Fibroblast of peridontal ligament (primary cell): ENCODE measurements at regions not wholly inside any gene's neighbourhood (a gene's known extent, or its start where the extent isn't known, plus 50 kb on each side); places are given as distances from the start of the nearest gene placed in this dataset.

Source experiments
- DNase-seq: peaks from one replicate; pipeline ENCODE4 v3.0.0-alpha.2; 2010; ENCODE audit errors: extremely low read depth

GRCh38 chr1:38418195-38419030, 371.8 kb upstream of the POU3F1 start:
- no peak for DNase-seq

DNA sequence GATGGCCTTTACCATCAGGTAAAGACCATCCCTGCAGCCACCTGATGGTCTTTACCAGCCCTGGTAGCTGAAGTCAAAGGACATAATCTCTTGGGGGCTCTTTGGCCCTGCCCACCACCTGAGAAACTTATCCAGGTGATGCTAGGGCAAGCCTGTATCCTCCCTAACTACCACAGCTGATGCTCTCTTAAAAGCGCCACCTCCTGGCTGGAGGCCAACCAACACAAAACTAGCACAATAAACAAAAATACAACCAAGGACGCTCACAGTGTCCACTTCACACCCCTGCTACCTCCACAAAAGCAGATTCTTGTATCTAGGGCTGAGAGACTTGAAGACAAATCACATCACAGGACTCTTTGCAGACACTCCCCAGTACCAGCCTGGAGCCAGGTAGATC, 357.1 kb upstream of the POU3F1 start:
- no peak for DNase-seq

- DNase-seq: no peak
These were observed 355.7 kb upstream of the POU3F1 start for GRCh38 chr1:38402230-38402815.

DNA sequence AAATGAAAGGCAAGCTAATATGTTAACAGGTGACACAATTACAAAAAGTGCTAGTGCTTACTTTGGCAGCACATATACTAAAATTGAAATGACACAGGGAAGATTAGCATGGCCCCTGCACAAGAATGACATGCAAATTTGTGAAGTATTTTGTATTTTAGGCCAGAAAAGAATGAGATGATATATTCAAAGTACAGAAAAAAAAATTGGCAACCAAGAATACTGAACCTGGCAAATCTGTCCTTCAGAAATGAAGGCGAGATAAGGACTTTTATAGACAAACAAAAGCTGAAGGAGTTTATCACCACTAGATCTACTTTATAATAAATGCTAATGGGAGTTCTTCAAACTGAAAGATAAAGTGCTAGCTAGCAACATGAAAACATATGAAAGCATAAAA, 350.0 kb upstream of the POU3F1 start:
- no peak for DNase-seq

DNA sequence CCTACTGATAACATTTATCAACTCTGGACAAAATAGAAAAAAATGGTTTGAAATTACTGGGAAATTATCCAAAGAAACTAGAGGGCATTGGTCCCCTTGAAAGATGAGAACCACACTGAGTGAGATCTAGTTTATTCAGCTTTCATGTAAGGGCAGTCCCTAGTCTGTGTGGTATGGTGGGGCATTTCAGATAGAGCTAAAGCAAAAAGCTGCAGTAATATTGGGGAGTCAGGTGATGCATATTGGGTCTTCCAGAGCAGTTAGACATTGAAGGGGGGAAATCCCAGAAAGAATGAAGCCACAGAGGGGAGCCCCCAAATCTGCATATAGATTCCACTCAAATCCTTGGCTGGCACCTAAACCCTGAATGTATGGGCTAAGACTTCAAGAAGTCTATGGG, 347.7 kb upstream of the POU3F1 start:
- no peak for DNase-seq

DNA sequence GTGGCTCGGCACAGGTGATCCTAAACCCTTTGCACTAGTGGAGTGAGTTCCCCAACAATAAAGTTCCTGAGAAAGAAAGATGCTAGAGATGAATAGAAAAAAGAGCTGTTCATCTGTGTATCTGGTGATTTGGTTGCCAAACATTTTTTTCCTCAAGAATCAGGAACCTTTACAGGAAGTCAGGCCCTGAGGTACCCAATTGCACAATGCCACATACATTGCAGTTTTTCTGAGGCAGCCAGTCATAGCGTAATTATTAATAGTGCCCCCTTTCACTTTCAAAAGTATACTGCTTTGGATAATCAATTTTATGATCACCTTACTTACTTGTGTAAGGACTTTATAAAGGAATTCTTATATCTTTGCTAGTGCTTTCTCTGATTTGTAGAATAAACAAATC, 346.3 kb upstream of the POU3F1 start:
- DNase-seq: no peak

DNA sequence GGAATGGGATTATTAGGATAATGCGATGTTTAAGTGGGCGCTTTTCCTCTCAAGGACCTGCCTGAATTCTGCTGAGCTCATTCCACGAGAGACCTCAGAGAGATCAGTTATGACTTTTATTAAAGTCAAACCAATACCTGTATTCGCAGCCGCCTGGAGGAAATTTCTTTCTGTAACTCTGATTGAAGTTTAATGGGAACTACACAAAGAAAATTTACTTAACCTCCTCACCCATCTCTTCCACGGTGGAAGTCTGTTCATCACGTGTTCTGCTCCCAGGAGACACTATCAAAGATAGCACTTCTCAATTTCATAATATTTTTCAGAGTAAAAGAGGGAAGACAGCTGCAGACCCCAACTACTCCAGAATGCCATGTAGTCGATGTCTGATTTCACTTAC, 334.7 kb upstream of the POU3F1 start:
- DNase-seq: no peak

GRCh38 chr1:38376577-38376976, 330.0 kb upstream of the POU3F1 start:
- DNase-seq: no peak

DNA sequence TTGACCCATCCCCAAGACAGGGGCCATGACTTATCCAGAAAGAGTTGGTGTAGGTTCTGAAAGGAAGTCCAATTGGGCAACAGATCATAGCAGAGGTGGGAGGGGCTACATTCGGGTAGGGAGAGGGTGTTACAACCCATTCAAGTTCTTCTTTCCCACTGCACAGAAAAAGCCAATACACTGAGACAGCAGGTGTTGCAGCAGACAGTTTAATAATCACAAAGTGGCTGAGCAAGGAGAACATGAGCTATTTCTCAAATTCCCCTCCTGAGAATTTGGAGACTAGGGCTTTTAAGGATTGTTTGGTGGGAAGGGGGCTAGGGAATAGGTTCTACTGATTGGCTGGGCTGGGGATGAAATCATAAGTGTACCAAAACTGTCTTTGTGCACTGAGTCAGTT, 328.4 kb upstream of the POU3F1 start:
- DNase-seq: no peak

- no peak for DNase-seq
These were observed 324.9 kb upstream of the POU3F1 start for GRCh38 chr1:38371505-38371844.

DNA sequence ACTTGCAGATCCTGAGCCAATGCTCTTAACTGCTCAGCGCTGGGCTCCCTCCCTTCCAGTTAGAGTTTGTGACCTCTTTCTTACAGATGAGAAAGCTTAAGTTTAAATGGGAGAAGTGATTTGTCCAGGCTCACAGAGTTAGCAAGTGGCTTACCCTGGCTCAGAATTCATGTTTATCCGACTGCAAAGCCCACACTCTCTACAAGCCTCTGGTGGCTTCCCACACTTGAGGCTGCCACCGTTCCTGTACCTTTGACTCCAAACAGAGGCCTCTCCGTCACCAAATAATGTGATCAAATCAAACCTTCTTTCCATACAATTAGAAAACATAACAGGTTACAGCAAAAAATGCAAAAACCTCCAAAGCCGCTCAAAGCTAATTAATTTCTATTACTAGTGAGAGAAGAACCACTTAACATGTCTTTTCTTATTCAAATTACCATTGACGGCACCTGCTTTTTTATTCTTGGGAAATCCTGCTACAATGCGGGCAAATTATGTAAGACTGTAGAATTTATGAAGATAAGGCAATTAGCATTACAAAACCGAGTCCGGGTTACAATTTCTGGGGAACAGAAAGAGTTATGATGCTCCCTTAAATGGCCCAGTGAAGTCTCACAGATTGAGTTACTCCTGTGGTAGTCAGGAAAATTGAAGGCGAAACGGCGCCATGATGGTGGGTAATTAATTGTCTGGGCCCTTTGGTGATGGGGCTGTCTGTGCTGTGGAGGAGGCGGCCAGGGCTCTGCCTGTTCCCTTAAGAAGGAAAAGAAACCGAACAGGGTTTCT, 324.3 kb upstream of the POU3F1 start:
- no peak for DNase-seq

- DNase-seq: no peak
These were observed 318.6 kb upstream of the POU3F1 start for GRCh38 chr1:38365242-38365641.

DNA sequence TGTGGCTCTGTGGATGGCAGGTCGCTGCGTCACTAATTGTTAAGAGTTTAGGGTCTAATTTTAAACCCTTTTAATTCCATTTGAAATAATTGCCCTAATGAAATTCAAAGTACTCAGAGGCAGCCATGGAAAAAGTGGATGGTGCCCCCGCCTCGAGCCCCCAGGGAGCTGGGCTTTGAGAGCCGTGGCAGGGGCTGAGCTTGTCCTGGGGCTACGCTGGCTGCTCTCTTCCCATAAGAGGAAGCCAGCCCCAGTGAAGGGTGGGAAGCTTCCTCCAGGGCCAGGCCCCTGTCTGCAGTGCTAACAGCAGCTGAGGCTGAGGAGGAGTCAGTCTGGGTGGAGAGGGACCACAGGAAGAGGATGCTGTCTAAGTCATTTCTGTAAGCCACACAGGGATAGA, 315.0 kb upstream of the POU3F1 start:
- DNase-seq: no peak

- no peak for DNase-seq
These were observed 314.2 kb upstream of the POU3F1 start for GRCh38 chr1:38360807-38361206.

- no peak for DNase-seq
These were observed 307.4 kb upstream of the POU3F1 start for GRCh38 chr1:38353956-38354355.

GRCh38 chr1:38352869-38353268, 306.3 kb upstream of the POU3F1 start:
- DNase-seq: no peak

- DNase-seq: no peak
These were observed 301.0 kb upstream of the POU3F1 start for GRCh38 chr1:38347446-38348175.

- DNase-seq: no peak
These were observed 298.1 kb upstream of the POU3F1 start for GRCh38 chr1:38344716-38345115.

GRCh38 chr1:38341694-38342093, 295.1 kb upstream of the POU3F1 start:
- DNase-seq: no peak

DNA sequence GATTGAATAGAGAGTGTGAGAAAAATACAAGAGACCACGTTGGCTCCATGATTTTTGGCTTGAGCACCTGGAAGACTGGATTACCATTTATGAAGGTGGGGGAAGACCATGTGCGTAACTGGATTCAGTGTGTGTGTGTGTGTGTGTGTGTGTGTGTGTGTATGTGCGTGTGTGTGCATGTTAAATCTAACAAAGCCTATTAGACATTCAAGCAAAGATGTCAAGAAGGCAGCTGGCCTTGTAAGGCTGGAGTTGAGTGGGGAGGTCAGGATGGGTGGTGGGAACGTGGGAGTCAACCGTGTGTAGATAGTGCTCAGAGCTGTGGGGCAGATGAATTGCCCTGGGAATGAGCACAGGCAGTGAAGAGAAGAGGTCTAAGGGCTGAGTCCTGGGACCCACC, 293.8 kb upstream of the POU3F1 start:
- DNase-seq: no peak

GRCh38 chr1:38337711-38338110, 291.1 kb upstream of the POU3F1 start:
- DNase-seq: no peak

GRCh38 chr1:38336961-38337360, 290.4 kb upstream of the POU3F1 start:
- no peak for DNase-seq
